ENCODE measurements at regions not wholly inside any gene's neighbourhood (a gene's known extent, or its start where the extent isn't known, plus 50 kb on each side); places are given as distances from the start of the nearest gene placed in this dataset.

DNA sequence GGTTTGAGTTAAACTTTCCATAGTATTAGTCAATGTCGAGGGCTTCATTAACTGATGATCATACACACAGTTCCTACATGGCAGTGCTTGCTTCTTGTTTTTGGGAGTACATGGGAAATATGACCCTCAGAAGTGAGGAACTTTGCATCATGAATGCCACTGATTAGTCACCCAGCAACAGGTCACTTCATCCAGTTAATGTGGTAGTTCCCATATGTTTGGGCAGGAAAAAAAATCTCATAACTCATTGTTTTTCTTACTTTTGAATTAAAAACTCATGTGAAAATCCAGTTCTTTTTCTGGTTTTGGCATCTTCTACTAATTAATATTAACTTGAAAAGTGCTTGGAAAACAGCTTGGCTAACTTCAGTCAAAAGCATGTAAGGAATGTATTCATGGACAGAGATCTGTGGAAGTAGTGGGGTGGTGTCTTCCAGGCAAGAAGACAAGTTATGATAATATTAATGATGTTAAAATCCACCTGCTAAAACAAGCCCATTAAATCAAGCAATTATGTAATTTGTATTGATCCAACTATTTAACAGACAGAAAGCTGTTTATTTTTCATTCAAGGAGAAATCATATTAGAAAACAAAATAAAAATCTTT, 309.1 kb upstream of the NAV3 start:
- TF ChIP-seq PAX5 (IDR thresholded peaks at IDR 0.05; ENCODE audit: insufficient read depth, low read length, severe bottlenecking) (no peak), POLR2AphosphoS5 (IDR thresholded peaks at IDR 0.05; ENCODE audit: low read depth, low read length) (no peak), TAF1 (IDR thresholded peaks at IDR 0.05; ENCODE audit: low read depth, low read length) (no peak), POLR2A (IDR thresholded peaks at IDR 0.05; ENCODE audit: low read depth, low read length) (no peak), POU2F2 (IDR thresholded peaks at IDR 0.05; ENCODE audit: low read depth, low read length) (no peak), SPI1 (IDR thresholded peaks at IDR 0.05; ENCODE audit: low read depth, low read length) (no peak)
